ENCODE measurements at regions not wholly inside any gene's neighbourhood (a gene's known extent, or its start where the extent isn't known, plus 50 kb on each side); places are given as distances from the start of the nearest gene placed in this dataset.

GRCh38 chr11:19394525-19395016, 153.8 kb upstream of the E2F8 start:
- peak overlapping the region in 1 of 5 donors; percentile 38 for H3K27ac ChIP-seq
- no peak overlapping the region for H3K4me3 ChIP-seq
- intact Hi-C loops (cut with DNase I): no loop called here
- no peaks in the 10 kb centered on the region for H3K36me3 ChIP-seq (replicated peaks in 1 of 2)
- H3K27me3 ChIP-seq: no peaks in the 10 kb centered on the region
- peaks cover 6 to 15% of the 10 kb centered on the region in 2 donors for H3K4me1 ChIP-seq (replicated peaks in 1 of 2)
- H3K9me3 ChIP-seq (replicated peaks in 1 of 3): no peaks in the 10 kb centered on the region
- DNase-seq: no peak
- no peak for TF ChIP-seq CTCF (IDR thresholded peaks at IDR 0.05)
- TF ChIP-seq POLR2A (IDR thresholded peaks at IDR 0.05): no peak
- 77 to 93% (median 90%) methylated on average over 5 of the region's 5 CpGs for WGBS, 4 donors

- 52 to 75% (median 68%) methylated on average over 1 of the region's 1 CpG for WGBS, 4 donors
- H3K36me3 ChIP-seq (replicated peaks in 1 of 2): no peaks in the 10 kb centered on the region
- H3K27ac ChIP-seq: no peak overlapping the region
- no peak for DNase-seq
- intact Hi-C loops (cut with DNase I): no loop called here
- H3K4me1 ChIP-seq (replicated peaks in 1 of 2): peaks cover 6 to 8% of the 10 kb centered on the region in 2 donors
- no peaks in the 10 kb centered on the region for H3K9me3 ChIP-seq (replicated peaks in 1 of 3)
- no peaks in the 10 kb centered on the region for H3K27me3 ChIP-seq
- no peak for TF ChIP-seq CTCF (IDR thresholded peaks at IDR 0.05)
- TF ChIP-seq POLR2A (IDR thresholded peaks at IDR 0.05): no peak
- H3K4me3 ChIP-seq: no peak overlapping the region
Observed at GRCh38 chr11:19393941-19394340, 153.2 kb upstream of the E2F8 start.

GRCh38 chr11:19392847-19393518, 152.2 kb upstream of the E2F8 start:
- Histone ChIP-seq H3K27ac (peak overlapping the region in 1 of 5 donors; percentile 47), H3K4me1 (replicated peaks in 1 of 2) (peaks cover 0 to under 1% of the 10 kb centered on the region in 2 donors), H3K9me3 (replicated peaks in 1 of 3) (no peaks in the 10 kb centered on the region), H3K4me3 (no peak overlapping the region), H3K27me3 (no peaks in the 10 kb centered on the region), H3K36me3 (replicated peaks in 1 of 2) (no peaks in the 10 kb centered on the region)
- no peak for TF ChIP-seq POLR2A (IDR thresholded peaks at IDR 0.05)
- TF ChIP-seq CTCF (IDR thresholded peaks at IDR 0.05): no peak
- DNase-seq: no peak
- intact Hi-C loops (cut with DNase I): no loop called here
- 74 to 93% (median 80%) methylated on average over 3 of the region's 3 CpGs for WGBS, 4 donors

GRCh38 chr11:19392321-19392720, 151.6 kb upstream of the E2F8 start:
- Histone ChIP-seq H3K27me3 (no peaks in the 10 kb centered on the region), H3K4me3 (no peak overlapping the region), H3K36me3 (replicated peaks in 1 of 2) (no peaks in the 10 kb centered on the region), H3K4me1 (replicated peaks in 1 of 2) (no peaks in the 10 kb centered on the region), H3K9me3 (replicated peaks in 1 of 3) (no peaks in the 10 kb centered on the region), H3K27ac (peak overlapping the region in 1 of 5 donors; percentile 47)
- no peak for DNase-seq
- no peak for TF ChIP-seq CTCF (IDR thresholded peaks at IDR 0.05)
- TF ChIP-seq POLR2A (IDR thresholded peaks at IDR 0.05): no peak
- 59 to 81% (median 78%) methylated on average over 3 of the region's 3 CpGs for WGBS, 4 donors
- intact Hi-C loops (cut with DNase I): no loop called here

All from adrenal gland (tissue), 9 donors.